AG08395 (cell line): ENCODE measurements at regions not wholly inside any gene's neighbourhood (a gene's known extent, or its start where the extent isn't known, plus 50 kb on each side); places are given as distances from the start of the nearest gene placed in this dataset.

Experiments
- DNase-seq: peaks from one replicate; pipeline ENCODE4 v3.0.0; 2012; ENCODE audit warnings: mixed read lengths, low spot score

DNA sequence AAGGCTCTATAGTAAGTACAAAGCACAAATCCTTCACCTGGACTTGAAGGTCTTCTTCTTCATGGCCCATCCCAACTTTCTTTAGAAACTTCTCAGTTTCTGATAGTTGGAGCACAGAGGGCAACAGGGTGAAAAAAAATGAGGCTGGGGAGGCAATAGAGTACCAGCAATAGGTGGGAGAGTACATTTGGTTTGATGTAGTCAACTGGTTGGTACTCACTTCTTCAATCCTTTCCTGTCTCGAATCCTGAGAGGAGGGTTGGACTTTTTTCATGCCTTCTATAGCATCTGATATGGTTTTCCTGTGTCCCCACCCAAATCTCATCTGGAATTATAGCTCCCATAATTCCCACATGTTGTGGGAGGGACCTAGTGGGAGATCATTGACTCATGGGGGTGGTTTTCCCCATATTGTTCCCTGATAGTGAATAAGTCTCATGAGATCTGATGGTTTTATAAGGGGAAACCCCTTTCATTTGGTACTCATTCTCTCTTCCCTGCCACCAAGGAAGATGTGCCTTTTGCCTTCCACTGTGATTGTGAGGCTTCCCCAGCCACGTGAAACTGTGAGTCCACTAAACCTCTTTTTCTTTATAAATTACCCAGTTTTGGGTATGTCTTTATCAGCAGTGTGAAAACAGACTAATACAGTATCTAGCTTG, 75.9 kb upstream of the LCLAT1 start:
- DNase-seq, result no peak

DNA sequence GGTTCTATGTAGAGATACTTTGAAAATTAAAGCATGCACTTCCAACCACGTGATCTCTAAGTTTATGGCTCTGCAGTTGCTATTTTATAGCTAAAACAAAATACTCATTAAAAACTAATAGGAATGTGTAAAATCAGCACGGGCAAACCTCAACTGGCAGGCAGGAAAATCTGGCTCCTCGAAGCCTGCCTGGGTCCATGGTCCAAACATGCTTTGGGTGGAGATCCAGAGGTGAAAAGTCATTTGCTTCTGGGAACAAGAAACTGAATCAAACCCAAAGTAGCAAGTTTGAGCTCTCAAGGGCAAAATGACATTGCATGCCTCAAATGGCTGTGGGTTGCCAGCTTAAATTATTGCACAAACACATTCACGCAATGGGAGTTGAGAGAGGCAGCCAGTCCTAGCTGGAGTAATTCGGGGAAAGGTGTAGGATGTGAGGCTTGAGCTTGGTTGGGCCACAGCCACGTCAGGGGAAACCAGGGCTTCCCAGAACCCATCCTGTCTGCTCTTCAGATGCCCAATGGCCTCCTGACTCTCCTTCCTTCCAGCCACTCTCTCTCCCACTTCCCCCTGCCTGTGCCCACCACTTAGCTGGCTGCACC, 75.2 kb upstream of the LCLAT1 start:
- peak; percentile 72 for DNase-seq

DNA sequence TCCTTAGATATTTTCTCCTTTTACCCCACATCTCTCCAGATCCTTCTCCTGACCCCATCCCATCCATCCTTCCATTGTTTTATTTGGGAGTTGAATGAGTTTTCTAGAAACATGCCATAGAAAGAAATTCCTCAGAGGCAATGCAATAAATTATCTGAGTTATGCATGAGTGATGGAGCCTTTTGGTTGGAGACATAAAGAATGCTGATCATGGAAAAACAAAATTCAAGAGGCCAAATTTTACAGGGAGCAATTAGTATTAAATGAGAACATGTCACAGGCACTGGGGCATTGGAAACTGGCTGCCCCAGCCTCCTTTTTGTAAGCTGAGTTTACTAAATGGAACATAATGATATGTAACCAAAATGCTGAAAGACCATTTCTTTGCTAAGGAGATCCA, 74.2 kb upstream of the LCLAT1 start:
- DNase-seq, result no peak

DNA sequence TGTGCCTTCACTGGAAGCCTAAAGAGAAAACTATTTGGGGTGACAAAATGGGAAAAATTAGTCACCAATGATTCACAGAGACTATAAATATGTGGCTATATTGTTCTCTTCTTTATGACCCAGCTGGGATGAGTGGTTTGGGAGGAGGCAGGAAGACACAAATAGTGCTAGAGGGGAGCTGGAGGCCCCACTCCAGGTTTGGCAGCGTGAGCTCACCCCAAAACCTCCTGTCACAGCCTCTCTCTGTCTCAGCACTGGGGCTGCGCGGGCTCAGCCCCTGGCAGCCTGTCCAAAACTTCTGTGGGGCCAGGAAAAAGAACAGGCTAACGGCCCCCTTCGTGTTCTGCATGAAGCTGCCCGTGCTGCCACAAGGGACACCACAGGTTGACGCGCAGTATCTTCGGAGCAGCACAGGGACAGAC, 73.2 kb upstream of the LCLAT1 start:
- peak; percentile 91 for DNase-seq

DNA sequence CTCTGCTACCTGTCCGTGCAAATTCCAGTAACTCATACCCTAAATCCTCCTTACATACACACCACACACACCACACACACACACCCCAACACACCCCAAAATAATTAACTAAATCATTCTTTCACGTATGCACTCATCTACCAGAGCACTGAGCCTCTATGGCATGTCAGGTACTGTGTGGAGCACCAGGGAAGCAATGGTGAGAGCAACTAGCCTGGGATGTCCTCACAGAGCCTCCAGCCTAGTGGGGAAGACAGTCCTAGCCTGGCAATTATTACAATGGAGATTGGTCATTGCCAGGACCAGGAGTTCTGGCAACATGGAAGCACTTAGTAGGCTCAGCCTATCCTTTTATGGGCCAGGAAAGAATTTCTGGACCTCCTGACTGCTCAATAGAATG, 72.7 kb upstream of the LCLAT1 start:
- DNase-seq, result no peak

DNA sequence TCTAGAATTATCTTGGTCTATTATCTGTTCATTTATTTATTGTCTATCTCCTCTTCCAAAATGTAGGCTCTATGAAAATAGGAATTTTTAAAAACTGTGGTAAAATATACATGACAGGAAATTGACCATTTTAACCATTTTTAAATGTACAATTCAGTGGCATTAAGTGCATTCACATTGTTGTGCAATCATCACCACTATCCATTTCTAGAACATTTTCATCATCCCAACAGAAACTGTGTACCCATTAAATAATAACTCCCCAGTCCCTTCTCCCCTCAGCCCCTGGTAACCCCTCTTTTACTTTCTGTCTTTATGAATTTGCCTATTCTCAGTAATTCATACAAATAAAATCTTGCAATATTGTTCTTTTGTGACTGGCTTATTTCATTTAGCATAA, 71.1 kb upstream of the LCLAT1 start:
- DNase-seq, result no peak

DNA sequence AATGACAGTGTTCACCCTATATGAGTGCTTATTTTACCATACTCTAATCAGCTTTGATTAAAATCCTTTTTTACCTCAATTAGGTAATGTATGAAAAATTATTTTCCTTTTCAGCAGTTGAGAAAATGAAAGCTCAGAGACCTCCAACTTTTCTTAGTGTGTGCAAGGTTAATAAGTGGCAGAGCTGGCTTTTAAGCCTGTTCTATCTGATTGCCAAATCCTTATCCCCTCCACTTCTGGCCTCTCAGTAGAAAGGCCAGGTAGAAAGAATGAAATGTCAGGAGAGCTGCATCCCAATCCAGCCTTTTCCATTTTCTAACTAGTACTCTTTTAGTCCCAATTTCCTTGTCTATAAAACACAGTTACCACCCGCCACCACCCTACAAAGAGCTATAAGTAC, 67.6 kb upstream of the LCLAT1 start:
- DNase-seq, result no peak

DNA sequence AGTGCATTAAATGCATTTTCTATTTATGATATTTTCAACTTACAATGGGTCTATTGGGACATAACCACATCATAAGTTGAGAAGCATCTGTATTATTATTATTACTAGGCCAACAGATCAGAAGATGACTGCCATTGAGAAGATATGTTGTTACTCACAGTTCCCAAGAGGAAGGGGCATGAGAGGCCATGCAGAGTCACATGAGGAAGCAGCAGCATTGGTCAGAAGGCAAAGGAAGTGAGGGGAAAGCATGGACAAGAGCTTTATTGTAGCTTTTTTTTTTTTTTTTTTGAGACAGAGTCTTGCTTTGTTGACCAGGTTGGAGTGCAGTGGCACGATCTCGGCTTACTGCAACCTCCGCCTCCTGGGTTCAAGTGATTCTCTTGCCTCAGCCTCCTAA, 66.2 kb upstream of the LCLAT1 start:
- DNase-seq, result no peak

DNA sequence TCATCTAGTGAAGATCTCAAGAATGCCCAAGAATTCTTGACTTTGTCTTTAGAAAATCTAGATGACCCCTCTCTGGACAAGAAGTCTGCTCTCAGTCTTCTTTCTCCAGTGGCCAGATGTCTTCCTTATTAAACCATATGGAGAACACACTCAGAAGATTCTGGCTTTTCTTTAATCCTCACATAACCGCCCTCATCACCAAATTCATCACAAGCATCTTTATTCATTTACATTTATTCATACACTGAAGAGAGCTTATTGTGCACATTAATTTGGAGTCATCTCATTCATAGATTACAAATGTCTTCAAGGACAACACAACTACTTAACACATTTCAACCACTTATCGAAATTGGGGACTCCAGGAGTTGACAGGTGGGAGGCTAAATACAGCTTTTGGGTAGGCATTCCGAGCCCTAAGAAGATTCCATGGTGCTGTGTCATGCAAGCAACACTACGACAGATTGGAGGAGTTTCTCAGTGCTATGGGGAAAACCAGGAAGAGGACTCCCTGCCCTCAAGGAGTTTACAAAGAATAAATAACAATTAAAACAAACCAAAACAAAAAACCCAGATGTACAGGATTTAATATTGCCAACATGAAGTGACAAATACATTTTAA, 64.8 kb upstream of the LCLAT1 start:
- no peak for DNase-seq

DNA sequence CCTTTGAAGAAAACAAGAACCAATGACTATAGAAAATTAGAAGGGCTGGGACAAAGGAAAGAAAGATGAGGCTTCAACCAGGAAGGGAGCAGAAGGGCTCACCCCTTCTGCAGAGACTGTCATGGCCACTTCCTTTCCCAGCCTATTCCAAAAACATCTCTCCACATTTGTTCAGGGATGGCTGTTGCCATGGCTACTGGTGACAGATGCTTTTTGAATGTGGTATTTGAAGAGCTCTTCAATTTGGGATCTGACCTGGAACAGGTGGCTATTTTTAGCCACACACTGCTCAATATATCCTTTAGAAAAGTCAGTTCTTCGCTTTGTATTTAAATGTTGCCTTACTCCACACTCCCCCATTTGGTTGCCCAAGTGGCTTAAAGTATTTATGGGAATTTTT, 64.1 kb upstream of the LCLAT1 start:
- DNase-seq, result no peak

DNA sequence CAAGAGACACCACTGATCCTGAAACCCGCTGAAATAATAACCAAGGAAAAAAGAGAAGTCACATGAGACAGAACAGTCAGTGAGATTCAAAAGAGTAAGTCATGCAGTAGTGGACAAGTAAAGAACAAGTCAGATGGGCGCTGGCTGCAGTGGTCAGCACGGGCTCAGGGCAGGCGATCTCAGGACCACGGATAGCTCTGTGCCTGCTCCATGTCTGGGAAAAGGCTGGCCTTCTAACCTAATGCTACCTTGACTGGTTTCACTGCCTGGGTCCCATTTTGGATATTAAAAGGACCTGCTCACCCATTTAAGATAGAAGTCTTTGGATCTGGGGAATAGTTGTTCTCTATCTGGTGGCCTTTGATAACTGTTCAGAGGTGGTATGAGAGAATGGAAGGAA, 61.7 kb upstream of the LCLAT1 start:
- peak; percentile 58 for DNase-seq

DNA sequence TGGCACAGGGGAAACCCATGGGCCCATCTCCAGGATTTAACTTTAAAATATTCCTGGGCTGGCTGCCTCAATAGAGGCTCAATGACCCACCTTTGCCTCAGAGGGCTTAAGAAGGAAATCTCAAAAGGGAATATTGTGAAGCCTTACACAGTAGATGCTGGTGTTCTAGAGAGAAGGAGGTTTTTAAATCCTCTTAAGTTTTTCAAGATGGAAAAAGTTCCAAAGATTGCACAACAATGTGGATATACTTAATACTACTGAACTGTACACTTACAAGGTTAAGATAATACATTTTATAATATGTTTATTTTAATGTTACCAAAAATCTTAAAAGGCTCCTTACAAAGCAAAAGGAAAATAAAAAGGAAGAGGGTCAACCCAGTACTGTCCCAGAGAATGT, 54.9 kb upstream of the LCLAT1 start:
- DNase-seq, result no peak

DNA sequence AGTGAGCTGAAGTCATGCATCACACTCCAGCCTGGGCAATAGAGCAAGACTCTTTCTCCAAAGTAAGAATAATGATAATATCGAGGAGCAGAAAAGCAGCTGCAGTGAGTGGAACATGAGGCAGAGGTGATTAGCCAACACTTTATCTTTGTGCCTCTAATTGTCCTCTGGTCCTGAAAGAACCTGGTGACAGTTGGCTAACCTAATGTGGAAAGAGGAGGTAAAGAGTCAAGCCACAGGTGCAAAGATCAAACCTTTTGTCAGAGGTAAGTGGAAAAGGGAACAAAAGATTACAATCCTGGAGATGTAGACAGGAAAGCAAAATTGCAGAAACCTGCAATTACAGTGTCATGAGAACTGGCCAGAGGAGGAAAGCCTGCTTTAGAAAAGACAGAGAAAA, 53.5 kb upstream of the LCLAT1 start:
- no peak for DNase-seq

DNA sequence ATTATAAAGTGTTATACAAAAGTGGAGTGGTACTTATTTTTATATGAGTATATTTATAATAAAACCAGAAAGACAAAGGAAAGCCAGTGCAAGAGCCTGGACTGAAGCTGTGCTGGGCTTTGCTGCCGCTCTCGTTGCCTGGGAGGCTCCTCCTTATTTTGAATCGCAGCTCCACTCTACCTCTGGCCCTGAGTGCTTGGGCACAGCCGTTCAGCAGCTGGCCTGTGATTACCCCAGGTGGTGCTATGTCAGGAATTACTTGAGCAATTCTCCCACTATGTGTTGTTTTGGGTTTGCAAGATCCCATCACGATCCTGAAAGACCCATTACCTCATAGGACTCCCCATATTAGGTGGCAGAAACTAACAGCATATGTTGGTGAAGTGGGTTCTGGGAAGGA, 53.0 kb upstream of the LCLAT1 start:
- DNase-seq, result no peak

DNA sequence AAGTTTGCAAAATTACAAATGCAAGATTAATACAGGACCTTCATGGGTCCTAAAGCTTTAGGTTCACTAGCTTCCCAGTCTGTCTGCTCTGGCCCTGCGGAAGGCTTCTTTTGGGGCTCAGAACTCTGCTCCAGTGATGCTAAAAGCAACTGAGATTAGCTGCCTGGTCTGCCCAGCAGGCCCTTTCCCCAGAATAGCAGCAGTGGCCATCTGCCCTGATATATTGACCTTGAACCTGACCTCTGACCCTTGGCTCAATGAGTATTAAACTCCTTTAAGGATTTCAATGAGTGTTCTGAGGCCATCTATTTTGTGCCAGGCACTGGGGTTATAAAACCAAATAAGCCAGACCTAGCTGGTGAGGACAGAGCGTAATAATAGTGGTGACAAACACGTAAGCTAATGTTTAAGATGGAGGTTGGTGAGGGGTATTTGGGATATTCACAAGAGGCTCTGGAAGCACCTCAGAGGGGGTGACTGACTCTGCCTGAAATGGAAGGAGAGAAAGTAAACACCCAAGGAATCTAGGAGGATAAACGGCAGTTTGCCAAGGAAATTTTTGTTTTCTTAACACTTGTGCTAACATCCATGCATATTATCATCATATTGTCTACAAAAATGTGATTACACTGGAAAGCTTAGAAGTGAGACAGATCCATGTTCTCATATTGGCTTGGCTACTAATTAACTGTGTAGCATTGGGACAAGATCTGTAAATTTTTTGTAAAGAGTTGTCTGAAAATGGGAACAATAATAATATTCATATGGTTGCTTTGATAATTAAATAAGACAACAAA, 50.4 kb upstream of the LCLAT1 start:
- no peak for DNase-seq
